ENCODE measurements at regions not wholly inside any gene's neighbourhood (a gene's known extent, or its start where the extent isn't known, plus 50 kb on each side); places are given as distances from the start of the nearest gene placed in this dataset.

GRCh38 chr1:53388963-53389362, 61.1 kb upstream of the LRP8 start (continued):
- TF ChIP-seq MYC (IDR thresholded peaks at IDR 0.05; ENCODE audit: low read depth, low read length): peak; percentile 63
- no peak for TF ChIP-seq MYC (CRISPR knock-in tag; IDR thresholded peaks at IDR 0.05; ENCODE audit: borderline replicate concordance, low read depth)
- no peak for TF ChIP-seq NFYB (IDR thresholded peaks at IDR 0.05; ENCODE audit: extremely low read depth, insufficient read length)
- peak; percentile 29; the same call in 1 of the 2 replicates for TF ChIP-seq EP300 (IDR thresholded peaks at IDR 0.05; ENCODE audit: low read length)
- TF ChIP-seq ZNF232 (CRISPR knock-in tag; IDR thresholded peaks at IDR 0.05): no peak
- TF ChIP-seq CTCF (IDR thresholded peaks at IDR 0.05 in 2 of 3, conservative IDR thresholded peaks at IDR 0.05 in 1 of 3; ENCODE audit: insufficient read depth in 2 of 3, low read depth in 1 of 3, low read length in 3 of 3): no peak
- peak; percentile 49; the same call in 1 of the 2 replicates for TF ChIP-seq RBFOX2 (IDR thresholded peaks at IDR 0.05; ENCODE audit: low read depth, low read length)
- no peak for TF ChIP-seq CSDE1 (IDR thresholded peaks at IDR 0.05)
- peak in 1 of 2 experiments; percentile 85 for TF ChIP-seq AFF1 (IDR thresholded peaks at IDR 0.05; ENCODE audit: low read depth in 1 of 2, partially characterized antibody in 2 of 2)
- peak; percentile 51; the same call in 1 of the 2 replicates for TF ChIP-seq CTBP1 (IDR thresholded peaks at IDR 0.05; ENCODE audit: borderline replicate concordance)
